Activated CD8-positive, alpha-beta T cell treated with anti-CD3 and anti-CD28 coated beads for 36 hours (primary cell): ENCODE measurements at regions not wholly inside any gene's neighbourhood (a gene's known extent, or its start where the extent isn't known, plus 50 kb on each side); places are given as distances from the start of the nearest gene placed in this dataset.

Source experiments
- ATAC-seq: fragments of 200-7000 bp; cut with Tn5 transposase; one replicate; pipeline ENCODE4 v1.10.0; 2021; ENCODE audit warnings: mild to moderate bottlenecking, moderate library complexity
- CTCF ChIA-PET: fragments of 350-600 bp; sonication (Branson Sonifier 250); formaldehyde crosslinking; loops from one replicate; lab custom pipeline; 2021; ENCODE audit warnings: antibody characterized with exemption; lab: Charles Lee
- POLR2A ChIA-PET: fragments of 350-600 bp; sonication (Branson Sonifier 250); formaldehyde crosslinking; loops from one replicate; lab custom pipeline; 2021; ENCODE audit warnings: antibody characterized with exemption; lab: Charles Lee
- DNase-seq: peaks from one replicate; pipeline ENCODE4 v3.0.0-alpha.2; 2020
- H3K27ac Mint-ChIP-seq: one replicate; pipeline ENCODE4 v1.8.0; 2021; ENCODE audit warnings: mild to moderate bottlenecking, mixed read lengths
- H3K27me3 Mint-ChIP-seq: one replicate; pipeline ENCODE4 v1.8.0; 2021; ENCODE audit warnings: mixed read lengths
- H3K36me3 Mint-ChIP-seq: one replicate; pipeline ENCODE4 v1.8.0; 2021; ENCODE audit warnings: low read depth, mixed read lengths
- H3K4me1 Mint-ChIP-seq: one replicate; pipeline ENCODE4 v1.8.0; 2021; ENCODE audit warnings: low read depth, mixed read lengths
- H3K4me3 Mint-ChIP-seq: one replicate; pipeline ENCODE4 v1.8.0; 2021; ENCODE audit warnings: mild to moderate bottlenecking, moderate library complexity, mixed read lengths
- H3K9me3 Mint-ChIP-seq: one replicate; pipeline ENCODE4 v1.8.0; 2021; ENCODE audit warnings: mixed read lengths
- intact Hi-C: fragments of 100-400 bp; cut with micrococcal nuclease; formaldehyde crosslinking; loops from one replicate; pipeline ENCODE4 v1.10.0; 2022
- TF ChIP-seq, protein P1 (sequence below): fragments of 200-600 bp; IDR thresholded peaks from one replicate; pipeline ENCODE4 v1.8.0; 2022; ENCODE audit warnings: antibody characterized with exemption, mild to moderate bottlenecking

DNA sequence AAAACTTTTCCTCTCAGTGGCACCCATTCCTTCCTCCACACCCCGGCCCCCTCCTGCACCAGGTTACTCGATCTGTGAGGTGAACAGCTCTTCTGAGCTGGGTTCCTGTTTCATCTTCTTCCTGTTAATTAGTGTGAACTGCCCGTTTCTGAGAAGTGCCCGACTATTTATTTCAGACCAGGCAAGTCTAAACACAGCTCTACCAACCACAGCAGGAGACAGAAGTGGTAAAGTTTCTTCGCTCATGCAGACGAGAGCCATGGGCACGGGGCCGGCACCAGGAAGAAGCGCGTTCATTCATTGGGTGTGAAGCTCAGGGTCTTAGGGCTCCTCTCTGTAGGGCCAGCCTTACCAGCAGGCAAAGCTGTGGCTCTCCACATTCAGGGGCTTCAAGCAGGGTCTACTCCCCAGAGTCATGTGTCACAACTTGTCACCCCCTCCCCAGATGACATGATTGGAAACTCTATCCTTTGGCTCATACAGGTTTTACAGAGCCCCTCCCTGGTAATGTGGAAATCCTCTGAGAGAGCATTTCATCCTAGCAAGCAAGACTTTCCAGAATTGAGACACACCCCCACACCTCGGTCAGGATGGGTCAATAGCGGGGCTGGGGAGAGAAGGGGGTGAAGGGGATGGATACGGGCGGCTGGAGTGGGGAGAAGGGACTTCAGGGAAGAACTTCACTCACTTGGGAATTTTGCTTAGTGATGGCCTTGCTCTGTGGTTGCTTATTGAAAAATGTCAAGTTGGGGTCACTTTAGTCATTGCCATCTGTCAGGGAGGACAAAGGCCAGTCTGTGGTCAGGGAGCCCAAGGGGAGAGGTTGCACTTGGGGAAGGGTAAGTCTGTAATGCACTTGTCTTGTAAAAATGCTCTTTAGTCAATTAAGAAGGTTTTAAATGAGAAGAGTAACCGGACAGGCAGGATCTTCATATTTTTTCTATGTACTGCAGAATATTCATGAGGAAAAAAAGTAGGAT, 121.6 kb upstream of the TRIM2 start:
- Mint-ChIP-seq H3K4me3 (no peak overlapping the region), H3K36me3 (no peaks in the 10 kb centered on the region), H3K9me3 (no peaks in the 10 kb centered on the region), H3K27ac (no peak overlapping the region), H3K27me3 (peaks cover 10% of the 10 kb centered on the region), H3K4me1 (peaks cover 25% of the 10 kb centered on the region)
- CTCF ChIA-PET = interaction anchor here (0.7 to 9.0 kb wide), 35 partner anchors 9 to 566 kb away, joined by 3 to 428 read pairs (median 5); no protein-coding TSS in a partner anchor
- POLR2A ChIA-PET = interaction anchor here (1.0 kb wide), 1 partner anchor 44 kb away, joined by 4 read pairs; no protein-coding TSS in a partner anchor
- TF ChIP-seq, protein P1, sequence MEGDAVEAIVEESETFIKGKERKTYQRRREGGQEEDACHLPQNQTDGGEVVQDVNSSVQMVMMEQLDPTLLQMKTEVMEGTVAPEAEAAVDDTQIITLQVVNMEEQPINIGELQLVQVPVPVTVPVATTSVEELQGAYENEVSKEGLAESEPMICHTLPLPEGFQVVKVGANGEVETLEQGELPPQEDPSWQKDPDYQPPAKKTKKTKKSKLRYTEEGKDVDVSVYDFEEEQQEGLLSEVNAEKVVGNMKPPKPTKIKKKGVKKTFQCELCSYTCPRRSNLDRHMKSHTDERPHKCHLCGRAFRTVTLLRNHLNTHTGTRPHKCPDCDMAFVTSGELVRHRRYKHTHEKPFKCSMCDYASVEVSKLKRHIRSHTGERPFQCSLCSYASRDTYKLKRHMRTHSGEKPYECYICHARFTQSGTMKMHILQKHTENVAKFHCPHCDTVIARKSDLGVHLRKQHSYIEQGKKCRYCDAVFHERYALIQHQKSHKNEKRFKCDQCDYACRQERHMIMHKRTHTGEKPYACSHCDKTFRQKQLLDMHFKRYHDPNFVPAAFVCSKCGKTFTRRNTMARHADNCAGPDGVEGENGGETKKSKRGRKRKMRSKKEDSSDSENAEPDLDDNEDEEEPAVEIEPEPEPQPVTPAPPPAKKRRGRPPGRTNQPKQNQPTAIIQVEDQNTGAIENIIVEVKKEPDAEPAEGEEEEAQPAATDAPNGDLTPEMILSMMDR = no peak
- DNase-seq (no peak), ATAC-seq (peak; percentile 9)
- intact Hi-C loops = loop anchor here (1.0 to 2.0 kb wide), 2 partner anchors 46 to 236 kb away; no protein-coding TSS in a partner anchor

DNA sequence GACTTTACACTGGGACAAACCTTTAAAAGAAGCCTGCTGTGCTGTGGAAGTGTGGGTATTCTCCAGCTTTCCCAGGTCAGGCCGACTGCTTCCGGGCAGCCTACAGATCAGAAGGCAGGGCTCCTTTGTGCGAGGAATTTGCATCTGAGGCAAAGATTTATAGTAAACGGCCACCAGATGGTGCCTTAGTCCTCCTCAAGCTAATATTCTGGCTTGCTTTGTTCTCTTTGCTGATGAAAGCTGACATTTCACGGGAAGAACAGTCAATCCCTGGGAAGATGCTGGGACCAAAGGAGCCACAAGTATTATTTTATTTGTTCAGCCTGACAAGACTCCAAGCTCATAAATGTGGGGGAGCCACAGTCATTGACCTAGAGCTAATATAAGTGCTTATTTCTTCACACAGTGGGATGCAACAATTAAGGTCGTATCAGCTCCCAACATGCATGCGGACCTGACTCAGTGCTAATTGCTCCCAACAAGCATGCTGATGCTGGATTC, 120.7 kb upstream of the TRIM2 start:
- no peaks in the 10 kb centered on the region for H3K9me3 Mint-ChIP-seq
- H3K4me1 Mint-ChIP-seq = peaks cover 25% of the 10 kb centered on the region
- no peak overlapping the region for H3K4me3 Mint-ChIP-seq
- ChIA-PET CTCF (interaction anchor here (0.6 to 9.0 kb wide), 39 partner anchors 8 to 565 kb away, joined by 3 to 428 read pairs (median 4); partner anchors contain the start of gene TMEM131L), POLR2A (interaction anchor here (0.6 to 1.0 kb wide), 2 partner anchors 43 to 45 kb away, joined by 3 to 4 read pairs; no protein-coding TSS in a partner anchor)
- TF ChIP-seq, protein P1 = peak; percentile 71
- peak overlapping the region; percentile 43 for H3K27ac Mint-ChIP-seq
- intact Hi-C loops = loop anchor here (1.0 to 2.0 kb wide), 2 partner anchors 45 to 237 kb away; no protein-coding TSS in a partner anchor
- H3K36me3 Mint-ChIP-seq = no peaks in the 10 kb centered on the region
- peak; percentile 64 for DNase-seq
- peaks cover 10% of the 10 kb centered on the region for H3K27me3 Mint-ChIP-seq
- peak; percentile 54 for ATAC-seq

DNA sequence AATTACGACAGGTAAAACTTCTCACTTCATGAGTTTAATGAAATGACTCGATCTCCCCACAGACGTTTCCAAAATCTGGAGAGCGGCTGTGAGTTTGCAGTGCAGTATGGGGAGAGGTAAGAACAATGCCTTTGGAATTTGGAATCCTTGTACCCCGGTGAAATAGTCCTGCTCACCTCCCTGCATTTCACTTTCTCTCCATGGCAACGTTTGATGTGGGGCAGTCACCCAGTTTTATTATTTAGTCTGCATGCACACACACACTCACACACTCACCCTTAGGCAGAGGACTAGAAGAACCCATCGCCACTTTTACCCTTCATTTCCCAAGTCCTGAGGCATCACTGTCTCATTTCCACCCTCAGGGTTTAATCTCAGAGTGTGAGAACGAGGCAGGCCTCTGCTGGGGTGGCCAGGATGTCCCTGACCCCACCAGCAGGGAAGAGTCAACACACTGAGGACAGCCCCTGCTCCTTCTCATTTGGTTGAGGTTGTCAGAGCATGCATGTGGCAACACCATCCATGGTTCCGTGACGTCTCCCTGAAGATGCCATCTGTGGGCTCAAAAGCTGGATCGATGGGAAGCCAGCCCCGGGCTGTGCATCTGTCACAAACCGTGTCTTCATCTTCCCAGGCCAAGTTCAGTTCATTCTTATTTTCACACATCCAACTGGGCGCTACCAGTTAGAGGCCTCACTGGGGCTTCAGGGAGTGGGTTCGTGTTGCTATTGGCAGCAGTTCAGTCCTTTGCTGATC, 119.8 kb upstream of the TRIM2 start:
- POLR2A ChIA-PET = interaction anchor here (0.6 kb wide), 1 partner anchor 323 kb away, joined by 3 read pairs; no protein-coding TSS in a partner anchor
- no peak for DNase-seq
- no peak for ATAC-seq
- H3K4me3 Mint-ChIP-seq = no peak overlapping the region
- peaks cover 10% of the 10 kb centered on the region for H3K27me3 Mint-ChIP-seq
- H3K4me1 Mint-ChIP-seq = peaks cover 31% of the 10 kb centered on the region
- no peaks in the 10 kb centered on the region for H3K9me3 Mint-ChIP-seq
- intact Hi-C loops = no loop called here
- TF ChIP-seq, protein P1 = no peak
- no peaks in the 10 kb centered on the region for H3K36me3 Mint-ChIP-seq
- no peak overlapping the region for H3K27ac Mint-ChIP-seq
- CTCF ChIA-PET = interaction anchor here (0.6 to 9.0 kb wide), 34 partner anchors 9 to 564 kb away, joined by 3 to 428 read pairs (median 6); no protein-coding TSS in a partner anchor

DNA sequence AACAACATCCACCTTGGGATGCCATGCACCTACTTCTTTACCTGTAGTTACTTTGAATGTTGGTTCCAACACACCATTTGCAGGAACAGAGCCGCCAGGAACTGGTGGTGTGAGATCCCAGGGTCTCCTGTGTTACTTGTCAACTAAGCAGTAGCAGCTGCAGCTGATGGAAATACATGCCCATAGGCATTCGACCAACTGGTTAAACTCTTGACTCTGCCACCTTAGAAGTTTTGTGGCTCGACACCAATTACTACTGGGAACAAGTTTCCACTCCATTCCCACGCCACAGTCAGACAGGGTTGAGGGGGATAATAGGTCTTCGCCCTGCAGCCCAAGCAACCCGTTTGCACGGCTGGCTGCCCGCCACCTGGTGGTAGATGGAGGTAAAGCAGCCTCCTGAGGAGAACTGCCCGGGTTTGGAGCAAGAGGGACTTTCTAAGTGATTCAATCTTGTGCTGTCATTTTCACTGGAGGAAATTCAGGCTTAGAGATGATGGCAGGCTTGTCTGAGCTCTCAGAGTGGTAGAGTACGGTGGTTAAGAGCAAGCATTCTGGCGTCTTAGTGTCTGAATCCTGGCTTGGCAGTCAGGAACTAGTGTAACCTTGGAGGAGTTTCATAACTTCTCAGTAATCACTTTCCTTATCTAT, 119.1 kb upstream of the TRIM2 start:
- intact Hi-C loops = no loop called here
- Mint-ChIP-seq H3K9me3 (no peaks in the 10 kb centered on the region), H3K27ac (peak overlapping the region; percentile 3), H3K36me3 (no peaks in the 10 kb centered on the region), H3K4me3 (no peak overlapping the region), H3K27me3 (peaks cover 10% of the 10 kb centered on the region), H3K4me1 (peaks cover 31% of the 10 kb centered on the region)
- peak; percentile 91 for ATAC-seq
- TF ChIP-seq, protein P1 = peak; percentile 94
- CTCF ChIA-PET = interaction anchor here (0.6 to 9.0 kb wide), 33 partner anchors 10 to 559 kb away, joined by 3 to 428 read pairs (median 3); no protein-coding TSS in a partner anchor
- POLR2A ChIA-PET = interaction anchor here (0.6 to 1.5 kb wide), 4 partner anchors 10 to 323 kb away, joined by 3 to 4 read pairs (median 3); no protein-coding TSS in a partner anchor
- DNase-seq = peak; percentile 88
